ENCODE measurements at regions not wholly inside any gene's neighbourhood (a gene's known extent, or its start where the extent isn't known, plus 50 kb on each side); places are given as distances from the start of the nearest gene placed in this dataset.

GRCh38 chr10:85316276-85316675 is 987.9 kb downstream of the CCSER2 start:
- Mint-ChIP-seq H3K9me3 (peaks cover 65% of the 10 kb centered on the region), H3K4me1 (no peaks in the 10 kb centered on the region), H3K27me3 (ENCODE audit: insufficient read depth, low read depth, poor library complexity) (no peaks in the 10 kb centered on the region), H3K27ac (no peak overlapping the region), H3K36me3 (ENCODE audit: low read depth) (peaks cover 3% of the 10 kb centered on the region; the same call in 1 of the 3 replicates), H3K4me3 (no peak overlapping the region)
- TF ChIP-seq STAT1 (IDR thresholded peaks at IDR 0.05; ENCODE audit: unreplicated experiment) (no peak), CREB1 (CRISPR knock-in tag; IDR thresholded peaks at IDR 0.05; ENCODE audit: low read depth) (no peak), ZNF462 (CRISPR knock-in tag; IDR thresholded peaks at IDR 0.05) (no peak), POLR2AphosphoS5 (IDR thresholded peaks at IDR 0.05; ENCODE audit: low read depth) (no peak), CTCF (conservative IDR thresholded peaks at IDR 0.05; ENCODE audit: low read depth in 2 of 2) (no peak), ZNF114 (CRISPR knock-in tag; IDR thresholded peaks at IDR 0.05) (no peak), NANOG (IDR thresholded peaks at IDR 0.05; ENCODE audit: borderline replicate concordance) (no peak), ZNF331 (CRISPR knock-in tag; IDR thresholded peaks at IDR 0.05; ENCODE audit: low read depth) (no peak), EZH2phosphoT487 (IDR thresholded peaks at IDR 0.05; ENCODE audit: unreplicated experiment) (no peak)
- Histone ChIP-seq H3K4me1 (ENCODE audit: insufficient read depth) (no peaks in the 10 kb centered on the region), H3K27ac (ENCODE audit: low read depth) (no peak overlapping the region), H2AFZ (no peak overlapping the region), H3K27me3 (ENCODE audit: insufficient read depth) (no peaks in the 10 kb centered on the region), H3F3A (replicated peaks; ENCODE audit: low read depth) (no peaks in the 10 kb centered on the region), H3K9me2 (ENCODE audit: insufficient read depth) (no peaks in the 10 kb centered on the region), H3K4me3 (no peak overlapping the region), H3K4me2 (no peak overlapping the region), H3K36me3 (ENCODE audit: insufficient read depth) (no peaks in the 10 kb centered on the region), H4K20me1 (replicated peaks; ENCODE audit: insufficient read depth) (no peaks in the 10 kb centered on the region), H3K79me2 (replicated peaks; ENCODE audit: insufficient read depth) (no peaks in the 10 kb centered on the region)
- no peak for ATAC-seq
- no peak for DNase-seq (ENCODE audit: low spot score)

Measured in GM23338 (cell line).